ENCODE measurements at regions not wholly inside any gene's neighbourhood (a gene's known extent, or its start where the extent isn't known, plus 50 kb on each side); places are given as distances from the start of the nearest gene placed in this dataset.

GRCh38 chr16:72444696-72445095, 272.7 kb upstream of the PMFBP1 start:
- no peak for TF ChIP-seq POLR2A (IDR thresholded peaks at IDR 0.05; ENCODE audit: extremely low read depth, insufficient read length)
- TF ChIP-seq, protein P1, sequence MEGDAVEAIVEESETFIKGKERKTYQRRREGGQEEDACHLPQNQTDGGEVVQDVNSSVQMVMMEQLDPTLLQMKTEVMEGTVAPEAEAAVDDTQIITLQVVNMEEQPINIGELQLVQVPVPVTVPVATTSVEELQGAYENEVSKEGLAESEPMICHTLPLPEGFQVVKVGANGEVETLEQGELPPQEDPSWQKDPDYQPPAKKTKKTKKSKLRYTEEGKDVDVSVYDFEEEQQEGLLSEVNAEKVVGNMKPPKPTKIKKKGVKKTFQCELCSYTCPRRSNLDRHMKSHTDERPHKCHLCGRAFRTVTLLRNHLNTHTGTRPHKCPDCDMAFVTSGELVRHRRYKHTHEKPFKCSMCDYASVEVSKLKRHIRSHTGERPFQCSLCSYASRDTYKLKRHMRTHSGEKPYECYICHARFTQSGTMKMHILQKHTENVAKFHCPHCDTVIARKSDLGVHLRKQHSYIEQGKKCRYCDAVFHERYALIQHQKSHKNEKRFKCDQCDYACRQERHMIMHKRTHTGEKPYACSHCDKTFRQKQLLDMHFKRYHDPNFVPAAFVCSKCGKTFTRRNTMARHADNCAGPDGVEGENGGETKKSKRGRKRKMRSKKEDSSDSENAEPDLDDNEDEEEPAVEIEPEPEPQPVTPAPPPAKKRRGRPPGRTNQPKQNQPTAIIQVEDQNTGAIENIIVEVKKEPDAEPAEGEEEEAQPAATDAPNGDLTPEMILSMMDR (IDR thresholded peaks at IDR 0.05; ENCODE audit: low read depth, low read length), result no peak
- TF ChIP-seq MAX (IDR thresholded peaks at IDR 0.05; ENCODE audit: low read depth, low read length), result no peak
- no peak for TF ChIP-seq MYC (IDR thresholded peaks at IDR 0.05; ENCODE audit: low read depth, low read length)
